ENCODE measurements at regions not wholly inside any gene's neighbourhood (a gene's known extent, or its start where the extent isn't known, plus 50 kb on each side); places are given as distances from the start of the nearest gene placed in this dataset.

DNA sequence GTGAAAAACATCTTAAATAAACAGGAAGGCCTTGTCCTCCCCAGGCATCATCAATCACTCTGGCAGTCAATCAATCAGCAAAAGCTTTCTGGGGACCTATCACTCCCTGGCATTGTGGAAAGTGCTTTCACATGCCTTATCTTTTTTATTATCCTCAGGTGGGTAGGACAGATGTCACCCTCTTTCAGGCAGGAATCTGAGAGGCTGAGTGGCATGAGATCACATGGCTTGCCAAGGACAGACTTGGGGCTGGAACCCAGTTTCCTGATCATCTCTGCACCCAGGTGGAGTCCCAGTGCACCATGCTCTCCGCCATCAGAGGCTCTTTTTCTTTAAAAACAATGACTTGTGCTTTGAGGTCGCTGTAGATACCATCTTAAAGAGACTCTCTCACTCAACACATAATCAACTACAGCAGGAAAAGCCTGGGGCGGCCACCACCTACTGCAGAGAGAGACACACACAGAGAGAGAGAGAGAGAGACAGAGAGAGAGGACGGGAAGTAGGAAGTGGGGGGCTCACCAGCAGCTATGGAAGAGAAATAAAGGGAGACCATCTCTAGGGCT, 282.7 kb downstream of the PTTG2 start:
- no peaks in the 10 kb centered on the region for H3K36me3 ChIP-seq (replicated peaks in 1 of 2; ENCODE audit: control insufficient read depth in 1 of 2, insufficient read depth in 2 of 2, low read length in 2 of 2)
- FAIRE-seq, result no peak
- intact Hi-C loops (cut with micrococcal nuclease; ENCODE audit: unreplicated experiment) (no loop called here), in situ Hi-C loops (cut with HindIII; ENCODE audit: extremely low pct_ligation_motif_present, low pct_unique_long_range_greater_than_20kb) (no loop called here)
- CTCF ChIA-PET (ENCODE audit: low intra/inter-chr PET ratio, low total read pairs), result no interaction called here
- H3K4me1 ChIP-seq (ENCODE audit: insufficient read depth, low read length), result peaks cover 21% of the 10 kb centered on the region
- no peaks in the 10 kb centered on the region for H3K79me2 ChIP-seq (ENCODE audit: insufficient read depth, low read length)
- no peak overlapping the region for H3K27ac ChIP-seq (ENCODE audit: extremely low read length, insufficient read depth, low read length)
- ATAC-seq, result peak; percentile 44; the same call in 2 of the 3 replicates
- H3K27me3 ChIP-seq (ENCODE audit: control insufficient read depth in 1 of 2, insufficient read depth in 2 of 2, low read length in 2 of 2), result no peaks in the 10 kb centered on the region; a peak in 1 of 5 replicates
- TF ChIP-seq MEIS2 (CRISPR knock-in tag; IDR thresholded peaks at IDR 0.05) (peak; percentile 56; the same call in 1 of the 2 replicates), ZNF678 (CRISPR knock-in tag; IDR thresholded peaks at IDR 0.05) (no peak), ZNF598 (CRISPR knock-in tag; IDR thresholded peaks at IDR 0.05; ENCODE audit: borderline replicate concordance) (no peak), ZSCAN12 (CRISPR knock-in tag; IDR thresholded peaks at IDR 0.05) (no peak)
- TF ChIP-seq, protein P1, sequence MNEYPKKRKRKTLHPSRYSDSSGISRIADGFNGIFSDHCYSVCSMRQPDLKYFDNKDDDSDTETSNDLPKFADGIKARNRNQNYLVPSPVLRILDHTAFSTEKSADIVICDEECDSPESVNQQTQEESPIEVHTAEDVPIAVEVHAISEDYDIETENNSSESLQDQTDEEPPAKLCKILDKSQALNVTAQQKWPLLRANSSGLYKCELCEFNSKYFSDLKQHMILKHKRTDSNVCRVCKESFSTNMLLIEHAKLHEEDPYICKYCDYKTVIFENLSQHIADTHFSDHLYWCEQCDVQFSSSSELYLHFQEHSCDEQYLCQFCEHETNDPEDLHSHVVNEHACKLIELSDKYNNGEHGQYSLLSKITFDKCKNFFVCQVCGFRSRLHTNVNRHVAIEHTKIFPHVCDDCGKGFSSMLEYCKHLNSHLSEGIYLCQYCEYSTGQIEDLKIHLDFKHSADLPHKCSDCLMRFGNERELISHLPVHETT (CRISPR knock-in tag; conservative IDR thresholded peaks at IDR 0.05), result no peak
- H4K20me1 ChIP-seq (ENCODE audit: insufficient read depth, low read length), result no peaks in the 10 kb centered on the region
- DNase-seq (ENCODE audit: low spot score), result no peak
- no peak overlapping the region for H2AFZ ChIP-seq (ENCODE audit: low read length)
- POLR2A ChIA-PET, result no interaction called here
- peak overlapping the region; percentile 3; the same call in 1 of the 2 replicates for H3K4me2 ChIP-seq (ENCODE audit: low read depth, low read length)
- H3K9me3 ChIP-seq (ENCODE audit: low read length), result no peaks in the 10 kb centered on the region
- H3K9ac ChIP-seq (ENCODE audit: insufficient read depth, low read depth, low read length), result no peak overlapping the region
- H3K4me3 ChIP-seq (replicated peaks in 1 of 3; ENCODE audit: insufficient read depth in 1 of 3, low read depth in 2 of 3, low read length in 3 of 3), result no peak overlapping the region
- 48% methylated on average over 4 of the region's 4 CpGs for WGBS (ENCODE audit: low lambda C conversion rate)
- no TSS peak for BruUV-seq (replicated peaks)

DNA sequence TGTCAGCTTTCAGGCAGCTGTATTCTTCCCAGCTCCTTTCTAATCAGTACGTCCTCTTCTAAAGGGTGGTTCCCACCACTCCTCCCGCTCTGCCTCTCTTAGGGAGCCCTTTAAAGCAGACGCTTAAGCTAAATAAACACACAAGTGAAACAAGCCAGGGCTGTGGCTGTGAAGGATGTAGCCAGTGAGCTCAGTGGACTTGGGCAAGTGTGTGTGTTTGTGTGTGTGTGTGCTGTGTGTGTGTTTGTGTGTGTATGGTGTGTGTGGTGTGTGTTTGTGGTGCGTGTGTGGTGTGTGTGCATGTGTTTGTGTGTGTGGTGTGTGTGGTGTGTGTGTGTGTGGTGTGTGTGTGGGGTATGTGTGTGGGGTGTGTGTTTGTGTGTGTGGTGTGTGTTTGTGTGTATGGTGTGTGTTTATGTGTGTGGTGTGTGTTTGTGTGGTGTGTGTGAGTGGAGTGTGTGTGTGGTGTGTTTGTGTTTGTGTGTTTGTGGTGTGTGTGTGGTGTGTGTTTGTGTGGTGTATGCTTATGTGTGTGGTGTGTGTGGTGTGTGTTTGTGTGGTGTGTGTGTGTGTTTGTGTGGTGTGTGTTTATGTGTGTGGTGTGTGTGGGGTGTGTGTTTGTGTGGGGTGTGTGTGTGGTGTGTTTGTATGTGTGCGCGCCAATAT, 283.3 kb downstream of the PTTG2 start:
- Histone ChIP-seq H3K9ac (ENCODE audit: insufficient read depth, low read depth, low read length) (no peak overlapping the region), H3K9me3 (ENCODE audit: low read length) (no peaks in the 10 kb centered on the region), H4K20me1 (ENCODE audit: insufficient read depth, low read length) (no peaks in the 10 kb centered on the region), H3K4me2 (ENCODE audit: low read depth, low read length) (peak overlapping the region; percentile 3; the same call in 1 of the 2 replicates), H3K4me3 (replicated peaks in 1 of 3; ENCODE audit: insufficient read depth in 1 of 3, low read depth in 2 of 3, low read length in 3 of 3) (no peak overlapping the region), H3K27me3 (ENCODE audit: control insufficient read depth in 1 of 2, insufficient read depth in 2 of 2, low read length in 2 of 2) (no peaks in the 10 kb centered on the region; a peak in 1 of 5 replicates), H2AFZ (ENCODE audit: low read length) (no peak overlapping the region), H3K79me2 (ENCODE audit: insufficient read depth, low read length) (no peaks in the 10 kb centered on the region), H3K36me3 (replicated peaks in 1 of 2; ENCODE audit: control insufficient read depth in 1 of 2, insufficient read depth in 2 of 2, low read length in 2 of 2) (no peaks in the 10 kb centered on the region), H3K27ac (ENCODE audit: extremely low read length, insufficient read depth, low read length) (no peak overlapping the region), H3K4me1 (ENCODE audit: insufficient read depth, low read length) (peaks cover 14% of the 10 kb centered on the region)
- ATAC-seq (peak; percentile 37; the same call in 2 of the 3 replicates), FAIRE-seq (peak; percentile 32), DNase-seq (ENCODE audit: low spot score) (no peak)
- 50% methylated on average over 6 of the region's 6 CpGs for WGBS (ENCODE audit: low lambda C conversion rate)
- in situ Hi-C loops (cut with HindIII; ENCODE audit: extremely low pct_ligation_motif_present, low pct_unique_long_range_greater_than_20kb), result no loop called here
- ChIA-PET CTCF (ENCODE audit: low intra/inter-chr PET ratio, low total read pairs) (no interaction called here), POLR2A (no interaction called here)
- no TSS peak for BruUV-seq (replicated peaks)
- intact Hi-C loops (cut with micrococcal nuclease; ENCODE audit: unreplicated experiment), result no loop called here
- TF ChIP-seq, protein P2, sequence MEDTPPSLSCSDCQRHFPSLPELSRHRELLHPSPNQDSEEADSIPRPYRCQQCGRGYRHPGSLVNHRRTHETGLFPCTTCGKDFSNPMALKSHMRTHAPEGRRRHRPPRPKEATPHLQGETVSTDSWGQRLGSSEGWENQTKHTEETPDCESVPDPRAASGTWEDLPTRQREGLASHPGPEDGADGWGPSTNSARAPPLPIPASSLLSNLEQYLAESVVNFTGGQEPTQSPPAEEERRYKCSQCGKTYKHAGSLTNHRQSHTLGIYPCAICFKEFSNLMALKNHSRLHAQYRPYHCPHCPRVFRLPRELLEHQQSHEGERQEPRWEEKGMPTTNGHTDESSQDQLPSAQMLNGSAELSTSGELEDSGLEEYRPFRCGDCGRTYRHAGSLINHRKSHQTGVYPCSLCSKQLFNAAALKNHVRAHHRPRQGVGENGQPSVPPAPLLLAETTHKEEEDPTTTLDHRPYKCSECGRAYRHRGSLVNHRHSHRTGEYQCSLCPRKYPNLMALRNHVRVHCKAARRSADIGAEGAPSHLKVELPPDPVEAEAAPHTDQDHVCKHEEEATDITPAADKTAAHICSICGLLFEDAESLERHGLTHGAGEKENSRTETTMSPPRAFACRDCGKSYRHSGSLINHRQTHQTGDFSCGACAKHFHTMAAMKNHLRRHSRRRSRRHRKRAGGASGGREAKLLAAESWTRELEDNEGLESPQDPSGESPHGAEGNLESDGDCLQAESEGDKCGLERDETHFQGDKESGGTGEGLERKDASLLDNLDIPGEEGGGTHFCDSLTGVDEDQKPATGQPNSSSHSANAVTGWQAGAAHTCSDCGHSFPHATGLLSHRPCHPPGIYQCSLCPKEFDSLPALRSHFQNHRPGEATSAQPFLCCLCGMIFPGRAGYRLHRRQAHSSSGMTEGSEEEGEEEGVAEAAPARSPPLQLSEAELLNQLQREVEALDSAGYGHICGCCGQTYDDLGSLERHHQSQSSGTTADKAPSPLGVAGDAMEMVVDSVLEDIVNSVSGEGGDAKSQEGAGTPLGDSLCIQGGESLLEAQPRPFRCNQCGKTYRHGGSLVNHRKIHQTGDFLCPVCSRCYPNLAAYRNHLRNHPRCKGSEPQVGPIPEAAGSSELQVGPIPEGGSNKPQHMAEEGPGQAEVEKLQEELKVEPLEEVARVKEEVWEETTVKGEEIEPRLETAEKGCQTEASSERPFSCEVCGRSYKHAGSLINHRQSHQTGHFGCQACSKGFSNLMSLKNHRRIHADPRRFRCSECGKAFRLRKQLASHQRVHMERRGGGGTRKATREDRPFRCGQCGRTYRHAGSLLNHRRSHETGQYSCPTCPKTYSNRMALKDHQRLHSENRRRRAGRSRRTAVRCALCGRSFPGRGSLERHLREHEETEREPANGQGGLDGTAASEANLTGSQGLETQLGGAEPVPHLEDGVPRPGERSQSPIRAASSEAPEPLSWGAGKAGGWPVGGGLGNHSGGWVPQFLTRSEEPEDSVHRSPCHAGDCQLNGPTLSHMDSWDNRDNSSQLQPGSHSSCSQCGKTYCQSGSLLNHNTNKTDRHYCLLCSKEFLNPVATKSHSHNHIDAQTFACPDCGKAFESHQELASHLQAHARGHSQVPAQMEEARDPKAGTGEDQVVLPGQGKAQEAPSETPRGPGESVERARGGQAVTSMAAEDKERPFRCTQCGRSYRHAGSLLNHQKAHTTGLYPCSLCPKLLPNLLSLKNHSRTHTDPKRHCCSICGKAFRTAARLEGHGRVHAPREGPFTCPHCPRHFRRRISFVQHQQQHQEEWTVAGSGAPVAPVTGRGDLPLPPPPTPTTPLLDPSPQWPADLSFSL (CRISPR knock-in tag; IDR thresholded peaks at IDR 0.05), result peak; percentile 97
- TF ChIP-seq ZNF780A (CRISPR knock-in tag; IDR thresholded peaks at IDR 0.05), result no peak
- no peak for TF ChIP-seq MYC (CRISPR knock-in tag; IDR thresholded peaks at IDR 0.05; ENCODE audit: borderline replicate concordance)
- no peak for TF ChIP-seq SMYD3 (CRISPR knock-in tag; IDR thresholded peaks at IDR 0.05)
